HepG2 (cell line): ENCODE measurements at regions not wholly inside any gene's neighbourhood (a gene's known extent, or its start where the extent isn't known, plus 50 kb on each side); places are given as distances from the start of the nearest gene placed in this dataset.

Source experiments
- DMAP1 ChIP-seq: IDR thresholded peaks from 2 replicates; pipeline ENCODE4 v1.6.1; 2016
- EP300 ChIP-seq, 3 experiments: sonication (generic) in 1 of 3; formaldehyde crosslinking in 1 of 3; IDR thresholded peaks; 2 replicates each; pipeline versions ENCODE4 v1.5.1 to v1.6.1; 2011 to 2020; ENCODE audit warnings: low read depth in 2 of 3, low read length in 2 of 3, borderline replicate concordance in 1 of 3, improper control_type of control experiment in 1 of 3, mild to moderate bottlenecking in 1 of 3, missing genetic modification reagents in 1 of 3, moderate library complexity in 1 of 3
- GFI1 ChIP-seq: sonication (generic); formaldehyde crosslinking; IDR thresholded peaks from 2 replicates; pipeline ENCODE4 v1.5.0; 2020; ENCODE audit warnings: missing genetic modification reagents, mild to moderate bottlenecking, borderline replicate concordance
- MXD4 ChIP-seq: IDR thresholded peaks from 2 replicates; pipeline ENCODE4 v1.6.1; 2016; ENCODE audit warnings: mild to moderate bottlenecking, missing biosample characterization, missing genetic modification reagents
- SAFB2 ChIP-seq: sonication (generic); formaldehyde crosslinking; IDR thresholded peaks from 2 replicates; pipeline ENCODE4 v1.5.1; 2020; ENCODE audit warnings: missing genetic modification reagents, low read depth, mild to moderate bottlenecking, borderline replicate concordance
- ZBTB1 ChIP-seq: sonication (generic); formaldehyde crosslinking; IDR thresholded peaks from 2 replicates; pipeline ENCODE4 v1.4.0; 2020; ENCODE audit warnings: missing genetic modification reagents, borderline replicate concordance
- TF ChIP-seq, protein P1 (sequence below): sonication (generic); formaldehyde crosslinking; conservative IDR thresholded peaks from 2 replicates; pipeline ENCODE4 v1.4.0; 2020; ENCODE audit warnings: missing genetic modification reagents
- TF ChIP-seq, protein P2 (sequence below): sonication (generic); formaldehyde crosslinking; IDR thresholded peaks from 2 replicates; pipeline ENCODE4 v1.4.0; 2020; ENCODE audit warnings: mild to moderate bottlenecking, missing genetic modification reagents
- TF ChIP-seq, protein P3 (sequence below): sonication (generic); formaldehyde crosslinking; IDR thresholded peaks from 2 replicates; pipeline ENCODE4 v1.4.0; 2020; ENCODE audit warnings: missing genetic modification reagents

DNA sequence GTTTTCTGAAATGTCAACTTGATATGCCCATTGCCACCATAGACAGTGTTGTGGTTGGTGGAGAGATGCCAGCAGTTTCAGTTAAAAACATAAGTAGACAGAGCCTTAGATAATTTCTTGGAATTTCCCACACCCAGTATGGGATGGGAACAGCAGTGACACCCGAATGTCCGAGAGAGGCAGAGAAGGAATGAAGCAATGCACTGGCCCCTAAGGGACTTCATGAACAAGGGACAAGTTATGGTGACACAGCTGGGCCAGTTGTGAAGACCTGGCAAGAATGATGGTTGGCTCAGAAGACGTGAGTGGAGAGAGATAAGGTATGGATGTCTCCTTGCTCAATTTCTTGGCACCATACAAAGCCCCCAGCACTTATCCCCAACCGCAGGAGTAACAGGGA lies 165.2 kb upstream of the APCDD1 start (continued):
- TF ChIP-seq, protein P1, sequence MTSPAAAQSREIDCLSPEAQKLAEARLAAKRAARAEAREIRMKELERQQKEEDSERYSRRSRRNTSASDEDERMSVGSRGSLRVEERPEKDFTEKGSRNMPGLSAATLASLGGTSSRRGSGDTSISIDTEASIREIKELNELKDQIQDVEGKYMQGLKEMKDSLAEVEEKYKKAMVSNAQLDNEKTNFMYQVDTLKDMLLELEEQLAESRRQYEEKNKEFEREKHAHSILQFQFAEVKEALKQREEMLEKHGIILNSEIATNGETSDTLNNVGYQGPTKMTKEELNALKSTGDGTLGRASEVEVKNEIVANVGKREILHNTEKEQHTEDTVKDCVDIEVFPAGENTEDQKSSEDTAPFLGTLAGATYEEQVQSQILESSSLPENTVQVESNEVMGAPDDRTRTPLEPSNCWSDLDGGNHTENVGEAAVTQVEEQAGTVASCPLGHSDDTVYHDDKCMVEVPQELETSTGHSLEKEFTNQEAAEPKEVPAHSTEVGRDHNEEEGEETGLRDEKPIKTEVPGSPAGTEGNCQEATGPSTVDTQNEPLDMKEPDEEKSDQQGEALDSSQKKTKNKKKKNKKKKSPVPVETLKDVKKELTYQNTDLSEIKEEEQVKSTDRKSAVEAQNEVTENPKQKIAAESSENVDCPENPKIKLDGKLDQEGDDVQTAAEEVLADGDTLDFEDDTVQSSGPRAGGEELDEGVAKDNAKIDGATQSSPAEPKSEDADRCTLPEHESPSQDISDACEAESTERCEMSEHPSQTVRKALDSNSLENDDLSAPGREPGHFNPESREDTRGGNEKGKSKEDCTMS (CRISPR knock-in tag) = no peak
- TF ChIP-seq ZBTB1 = no peak
- no peak for TF ChIP-seq GFI1 (CRISPR knock-in tag)
- no peak for TF ChIP-seq EP300 (IDR thresholded peaks at IDR 0.05; ENCODE audit: low read depth in 2 of 2, low read length in 2 of 2)
- no peak for TF ChIP-seq EP300 (CRISPR knock-in tag; IDR thresholded peaks at IDR 0.05; ENCODE audit: borderline replicate concordance)
- TF ChIP-seq, protein P2, sequence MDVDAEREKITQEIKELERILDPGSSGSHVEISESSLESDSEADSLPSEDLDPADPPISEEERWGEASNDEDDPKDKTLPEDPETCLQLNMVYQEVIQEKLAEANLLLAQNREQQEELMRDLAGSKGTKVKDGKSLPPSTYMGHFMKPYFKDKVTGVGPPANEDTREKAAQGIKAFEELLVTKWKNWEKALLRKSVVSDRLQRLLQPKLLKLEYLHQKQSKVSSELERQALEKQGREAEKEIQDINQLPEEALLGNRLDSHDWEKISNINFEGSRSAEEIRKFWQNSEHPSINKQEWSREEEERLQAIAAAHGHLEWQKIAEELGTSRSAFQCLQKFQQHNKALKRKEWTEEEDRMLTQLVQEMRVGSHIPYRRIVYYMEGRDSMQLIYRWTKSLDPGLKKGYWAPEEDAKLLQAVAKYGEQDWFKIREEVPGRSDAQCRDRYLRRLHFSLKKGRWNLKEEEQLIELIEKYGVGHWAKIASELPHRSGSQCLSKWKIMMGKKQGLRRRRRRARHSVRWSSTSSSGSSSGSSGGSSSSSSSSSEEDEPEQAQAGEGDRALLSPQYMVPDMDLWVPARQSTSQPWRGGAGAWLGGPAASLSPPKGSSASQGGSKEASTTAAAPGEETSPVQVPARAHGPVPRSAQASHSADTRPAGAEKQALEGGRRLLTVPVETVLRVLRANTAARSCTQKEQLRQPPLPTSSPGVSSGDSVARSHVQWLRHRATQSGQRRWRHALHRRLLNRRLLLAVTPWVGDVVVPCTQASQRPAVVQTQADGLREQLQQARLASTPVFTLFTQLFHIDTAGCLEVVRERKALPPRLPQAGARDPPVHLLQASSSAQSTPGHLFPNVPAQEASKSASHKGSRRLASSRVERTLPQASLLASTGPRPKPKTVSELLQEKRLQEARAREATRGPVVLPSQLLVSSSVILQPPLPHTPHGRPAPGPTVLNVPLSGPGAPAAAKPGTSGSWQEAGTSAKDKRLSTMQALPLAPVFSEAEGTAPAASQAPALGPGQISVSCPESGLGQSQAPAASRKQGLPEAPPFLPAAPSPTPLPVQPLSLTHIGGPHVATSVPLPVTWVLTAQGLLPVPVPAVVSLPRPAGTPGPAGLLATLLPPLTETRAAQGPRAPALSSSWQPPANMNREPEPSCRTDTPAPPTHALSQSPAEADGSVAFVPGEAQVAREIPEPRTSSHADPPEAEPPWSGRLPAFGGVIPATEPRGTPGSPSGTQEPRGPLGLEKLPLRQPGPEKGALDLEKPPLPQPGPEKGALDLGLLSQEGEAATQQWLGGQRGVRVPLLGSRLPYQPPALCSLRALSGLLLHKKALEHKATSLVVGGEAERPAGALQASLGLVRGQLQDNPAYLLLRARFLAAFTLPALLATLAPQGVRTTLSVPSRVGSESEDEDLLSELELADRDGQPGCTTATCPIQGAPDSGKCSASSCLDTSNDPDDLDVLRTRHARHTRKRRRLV (CRISPR knock-in tag) = no peak
- TF ChIP-seq MXD4 = no peak
- TF ChIP-seq, protein P3, sequence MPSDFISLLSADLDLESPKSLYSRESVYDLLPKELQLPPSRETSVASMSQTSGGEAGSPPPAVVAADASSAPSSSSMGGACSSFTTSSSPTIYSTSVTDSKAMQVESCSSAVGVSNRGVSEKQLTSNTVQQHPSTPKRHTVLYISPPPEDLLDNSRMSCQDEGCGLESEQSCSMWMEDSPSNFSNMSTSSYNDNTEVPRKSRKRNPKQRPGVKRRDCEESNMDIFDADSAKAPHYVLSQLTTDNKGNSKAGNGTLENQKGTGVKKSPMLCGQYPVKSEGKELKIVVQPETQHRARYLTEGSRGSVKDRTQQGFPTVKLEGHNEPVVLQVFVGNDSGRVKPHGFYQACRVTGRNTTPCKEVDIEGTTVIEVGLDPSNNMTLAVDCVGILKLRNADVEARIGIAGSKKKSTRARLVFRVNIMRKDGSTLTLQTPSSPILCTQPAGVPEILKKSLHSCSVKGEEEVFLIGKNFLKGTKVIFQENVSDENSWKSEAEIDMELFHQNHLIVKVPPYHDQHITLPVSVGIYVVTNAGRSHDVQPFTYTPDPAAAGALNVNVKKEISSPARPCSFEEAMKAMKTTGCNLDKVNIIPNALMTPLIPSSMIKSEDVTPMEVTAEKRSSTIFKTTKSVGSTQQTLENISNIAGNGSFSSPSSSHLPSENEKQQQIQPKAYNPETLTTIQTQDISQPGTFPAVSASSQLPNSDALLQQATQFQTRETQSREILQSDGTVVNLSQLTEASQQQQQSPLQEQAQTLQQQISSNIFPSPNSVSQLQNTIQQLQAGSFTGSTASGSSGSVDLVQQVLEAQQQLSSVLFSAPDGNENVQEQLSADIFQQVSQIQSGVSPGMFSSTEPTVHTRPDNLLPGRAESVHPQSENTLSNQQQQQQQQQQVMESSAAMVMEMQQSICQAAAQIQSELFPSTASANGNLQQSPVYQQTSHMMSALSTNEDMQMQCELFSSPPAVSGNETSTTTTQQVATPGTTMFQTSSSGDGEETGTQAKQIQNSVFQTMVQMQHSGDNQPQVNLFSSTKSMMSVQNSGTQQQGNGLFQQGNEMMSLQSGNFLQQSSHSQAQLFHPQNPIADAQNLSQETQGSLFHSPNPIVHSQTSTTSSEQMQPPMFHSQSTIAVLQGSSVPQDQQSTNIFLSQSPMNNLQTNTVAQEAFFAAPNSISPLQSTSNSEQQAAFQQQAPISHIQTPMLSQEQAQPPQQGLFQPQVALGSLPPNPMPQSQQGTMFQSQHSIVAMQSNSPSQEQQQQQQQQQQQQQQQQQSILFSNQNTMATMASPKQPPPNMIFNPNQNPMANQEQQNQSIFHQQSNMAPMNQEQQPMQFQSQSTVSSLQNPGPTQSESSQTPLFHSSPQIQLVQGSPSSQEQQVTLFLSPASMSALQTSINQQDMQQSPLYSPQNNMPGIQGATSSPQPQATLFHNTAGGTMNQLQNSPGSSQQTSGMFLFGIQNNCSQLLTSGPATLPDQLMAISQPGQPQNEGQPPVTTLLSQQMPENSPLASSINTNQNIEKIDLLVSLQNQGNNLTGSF = no peak
- no peak for TF ChIP-seq SAFB2 (CRISPR knock-in tag)
- no peak for TF ChIP-seq DMAP1 (CRISPR knock-in tag)
